KMS-11 (cell line): ENCODE measurements at regions not wholly inside any gene's neighbourhood (a gene's known extent, or its start where the extent isn't known, plus 50 kb on each side); places are given as distances from the start of the nearest gene placed in this dataset.

Experiments
- H2AFZ ChIP-seq: fragments of 200-600 bp; sonication (generic); 2 replicates; pipeline ENCODE4 v1.6.1; 2016; ENCODE audit warnings: antibody characterized with exemption, mixed run types, low read depth
- H3K27ac ChIP-seq: fragments of 200-600 bp; sonication (generic); 2 replicates; pipeline ENCODE4 v1.6.1; 2016; ENCODE audit warnings: mild to moderate bottlenecking, mixed run types
- H3K27me3 ChIP-seq: fragments of 200-600 bp; sonication (generic); 2 replicates; pipeline ENCODE4 v1.6.1; 2017; ENCODE audit warnings: mild to moderate bottlenecking, low read depth, mixed run types, moderate library complexity; ENCODE audit not compliant: insufficient read depth
- H3K36me3 ChIP-seq: fragments of 200-600 bp; sonication (generic); 2 replicates; pipeline ENCODE4 v1.6.1; 2017; ENCODE audit warnings: mild to moderate bottlenecking, mixed run types; ENCODE audit not compliant: insufficient read depth
- H3K4me1 ChIP-seq: fragments of 200-600 bp; sonication (generic); 2 replicates; pipeline ENCODE4 v1.6.1; 2016; ENCODE audit warnings: mild to moderate bottlenecking, low read depth, mixed run types; ENCODE audit not compliant: poor library complexity, severe bottlenecking
- H3K4me2 ChIP-seq: fragments of 200-600 bp; sonication (generic); 2 replicates; pipeline ENCODE4 v1.7.0; 2016; ENCODE audit warnings: mild to moderate bottlenecking, mixed run types
- H3K4me3 ChIP-seq: fragments of 200-600 bp; sonication (generic); IDR thresholded peaks from 2 replicates; pipeline ENCODE4 v1.6.1; 2017; ENCODE audit warnings: low read depth, low read length, mixed read lengths; ENCODE audit not compliant: insufficient read depth
- H3K79me2 ChIP-seq: fragments of 200-600 bp; sonication (generic); 2 replicates; pipeline ENCODE4 v1.6.1; 2016; ENCODE audit warnings: low read depth, mixed run types; ENCODE audit not compliant: insufficient read depth
- H3K9ac ChIP-seq: fragments of 200-600 bp; sonication (generic); 2 replicates; pipeline ENCODE4 v1.6.1; 2016; ENCODE audit warnings: mild to moderate bottlenecking, mixed run types
- H4K20me1 ChIP-seq: fragments of 200-600 bp; sonication (generic); 2 replicates; pipeline ENCODE4 v1.6.1; 2016; ENCODE audit warnings: mild to moderate bottlenecking, mixed run types; ENCODE audit not compliant: insufficient read depth
- TF ChIP-seq, protein P1 (sequence below): fragments of 200-600 bp; sonication (generic); conservative IDR thresholded peaks from 2 replicates; pipeline ENCODE4 v1.6.1; 2017; ENCODE audit warnings: low read depth, mild to moderate bottlenecking, antibody characterized with exemption, low read length, moderate library complexity, mixed read lengths

DNA sequence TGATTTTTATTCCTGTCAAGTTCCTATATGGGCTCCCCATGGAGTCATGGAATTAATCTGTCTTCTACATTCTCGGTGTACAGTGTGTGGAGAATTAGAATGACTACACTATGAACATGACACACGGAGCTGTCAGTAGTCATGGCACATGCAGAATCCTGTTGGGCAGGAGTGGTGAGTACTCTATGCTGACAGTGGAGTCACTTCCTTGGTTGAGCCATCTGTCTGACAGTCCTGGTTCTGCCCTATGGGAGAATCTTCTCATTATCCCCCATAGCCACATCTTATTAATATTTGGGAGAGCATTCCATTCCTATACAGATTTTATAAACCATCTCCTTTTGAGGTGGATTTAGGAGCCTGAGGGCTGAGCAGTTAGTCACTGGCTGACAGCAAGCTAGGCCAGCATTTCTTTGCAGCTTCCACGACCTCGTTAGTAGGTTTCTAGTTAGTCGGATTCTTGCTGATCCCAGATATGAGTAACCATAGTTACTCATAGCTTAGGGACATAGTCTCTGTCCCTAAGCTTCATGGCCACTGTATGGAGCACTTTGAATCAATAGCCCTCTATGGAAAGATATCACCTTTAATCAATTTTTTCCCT lies 90.6 kb downstream of the MDH1 start:
- TF ChIP-seq, protein P1, sequence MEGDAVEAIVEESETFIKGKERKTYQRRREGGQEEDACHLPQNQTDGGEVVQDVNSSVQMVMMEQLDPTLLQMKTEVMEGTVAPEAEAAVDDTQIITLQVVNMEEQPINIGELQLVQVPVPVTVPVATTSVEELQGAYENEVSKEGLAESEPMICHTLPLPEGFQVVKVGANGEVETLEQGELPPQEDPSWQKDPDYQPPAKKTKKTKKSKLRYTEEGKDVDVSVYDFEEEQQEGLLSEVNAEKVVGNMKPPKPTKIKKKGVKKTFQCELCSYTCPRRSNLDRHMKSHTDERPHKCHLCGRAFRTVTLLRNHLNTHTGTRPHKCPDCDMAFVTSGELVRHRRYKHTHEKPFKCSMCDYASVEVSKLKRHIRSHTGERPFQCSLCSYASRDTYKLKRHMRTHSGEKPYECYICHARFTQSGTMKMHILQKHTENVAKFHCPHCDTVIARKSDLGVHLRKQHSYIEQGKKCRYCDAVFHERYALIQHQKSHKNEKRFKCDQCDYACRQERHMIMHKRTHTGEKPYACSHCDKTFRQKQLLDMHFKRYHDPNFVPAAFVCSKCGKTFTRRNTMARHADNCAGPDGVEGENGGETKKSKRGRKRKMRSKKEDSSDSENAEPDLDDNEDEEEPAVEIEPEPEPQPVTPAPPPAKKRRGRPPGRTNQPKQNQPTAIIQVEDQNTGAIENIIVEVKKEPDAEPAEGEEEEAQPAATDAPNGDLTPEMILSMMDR: no peak
- H3K79me2 ChIP-seq: no peaks in the 10 kb centered on the region
- no peaks in the 10 kb centered on the region for H3K36me3 ChIP-seq
- H3K27ac ChIP-seq: no peak overlapping the region
- H3K27me3 ChIP-seq: no peaks in the 10 kb centered on the region
- H3K4me2 ChIP-seq: no peak overlapping the region
- H3K9ac ChIP-seq: no peak overlapping the region
- no peak overlapping the region for H3K4me3 ChIP-seq
- no peaks in the 10 kb centered on the region for H4K20me1 ChIP-seq
- H2AFZ ChIP-seq: no peak overlapping the region
- no peaks in the 10 kb centered on the region for H3K4me1 ChIP-seq

DNA sequence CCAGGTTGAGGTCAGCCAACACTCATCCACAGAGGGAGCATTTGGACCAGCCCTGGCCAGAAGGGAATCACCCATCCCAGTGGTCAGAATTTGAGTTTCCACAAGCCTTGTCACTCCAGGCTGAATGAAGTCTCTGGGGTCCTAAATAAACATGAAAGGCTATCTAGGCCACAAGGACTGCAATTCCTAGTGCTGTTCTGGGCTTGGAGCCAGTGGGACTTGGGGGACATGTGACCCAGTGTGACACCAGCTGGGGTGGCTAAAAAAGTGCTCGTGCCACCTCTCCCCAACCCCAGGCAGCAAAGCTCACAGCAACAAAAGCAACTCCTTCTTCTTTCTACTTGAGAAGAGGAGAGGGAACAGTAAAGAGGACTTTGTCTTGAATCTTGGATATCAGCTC lies 91.7 kb downstream of the MDH1 start:
- no peaks in the 10 kb centered on the region for H3K79me2 ChIP-seq

DNA sequence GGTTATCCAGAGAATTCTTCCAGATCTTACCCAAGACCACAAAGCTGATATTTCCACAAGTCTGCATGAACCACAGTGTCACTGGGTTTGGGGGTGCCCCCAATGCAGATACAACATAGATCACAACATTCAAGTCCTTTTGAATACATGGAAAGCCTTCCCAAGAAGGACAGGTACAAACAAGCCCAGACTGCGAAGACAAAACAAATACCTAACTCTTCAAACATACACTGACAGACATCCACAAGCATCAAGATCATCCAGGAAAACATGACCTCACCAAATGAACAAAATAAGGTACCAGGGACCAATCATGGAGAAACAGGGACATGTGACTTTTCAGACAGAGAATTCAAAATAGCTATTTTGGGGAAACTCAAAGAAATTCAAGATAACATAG lies 93.1 kb downstream of the MDH1 start:
- H4K20me1 ChIP-seq: no peaks in the 10 kb centered on the region
- no peak overlapping the region for H3K4me2 ChIP-seq
- H3K27me3 ChIP-seq: no peaks in the 10 kb centered on the region
- H3K36me3 ChIP-seq: no peaks in the 10 kb centered on the region
- no peak overlapping the region for H2AFZ ChIP-seq
- H3K27ac ChIP-seq: no peak overlapping the region
- H3K79me2 ChIP-seq: no peaks in the 10 kb centered on the region
- no peak overlapping the region for H3K9ac ChIP-seq
- no peak overlapping the region for H3K4me3 ChIP-seq
- no peaks in the 10 kb centered on the region for H3K4me1 ChIP-seq
- TF ChIP-seq, protein P1: no peak

More for the DNA sequence above, 91.7 kb downstream of the MDH1 start:
- Histone ChIP-seq H3K4me3 (no peak overlapping the region), H3K36me3 (no peaks in the 10 kb centered on the region), H4K20me1 (no peaks in the 10 kb centered on the region), H2AFZ (no peak overlapping the region), H3K27me3 (no peaks in the 10 kb centered on the region), H3K9ac (no peak overlapping the region), H3K4me1 (no peaks in the 10 kb centered on the region), H3K4me2 (no peak overlapping the region), H3K27ac (no peak overlapping the region)
- TF ChIP-seq, protein P1: no peak

DNA sequence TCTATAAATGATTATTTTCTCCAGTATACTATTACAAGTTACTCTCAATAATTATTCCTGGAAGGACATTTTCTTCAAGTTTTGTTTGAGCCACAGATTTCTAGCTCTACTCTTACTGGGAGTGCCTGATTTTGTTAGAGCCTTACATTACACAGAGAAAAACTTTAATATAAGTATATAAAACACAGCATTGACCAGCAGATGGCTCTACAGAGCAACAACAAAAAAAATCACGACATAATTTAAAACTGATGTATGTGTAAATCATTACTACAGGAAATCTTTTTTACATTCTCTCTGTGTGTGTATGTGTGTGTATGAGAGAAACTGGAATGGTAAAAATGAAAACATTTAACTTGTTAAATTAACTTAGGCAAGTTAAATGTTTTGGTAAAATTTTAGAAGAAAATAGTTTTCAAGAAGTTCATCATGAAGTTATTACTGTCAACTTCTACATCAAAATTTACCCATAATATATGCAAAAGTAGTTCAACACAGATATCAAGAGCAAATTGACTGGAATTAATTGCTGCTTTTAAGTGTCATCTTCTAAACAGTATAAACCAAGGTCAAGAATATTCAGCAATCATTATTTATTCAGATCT lies 103.3 kb downstream of the MDH1 start:
- Histone ChIP-seq H3K27me3 (no peaks in the 10 kb centered on the region), H4K20me1 (no peaks in the 10 kb centered on the region), H3K9ac (no peak overlapping the region), H3K4me3 (no peak overlapping the region), H2AFZ (no peak overlapping the region), H3K27ac (no peak overlapping the region), H3K79me2 (no peaks in the 10 kb centered on the region), H3K4me1 (peaks cover 4% of the 10 kb centered on the region), H3K36me3 (no peaks in the 10 kb centered on the region), H3K4me2 (no peak overlapping the region)
- TF ChIP-seq, protein P1: peak; percentile 75
